ENCODE measurements at regions not wholly inside any gene's neighbourhood (a gene's known extent, or its start where the extent isn't known, plus 50 kb on each side); places are given as distances from the start of the nearest gene placed in this dataset.

DNA sequence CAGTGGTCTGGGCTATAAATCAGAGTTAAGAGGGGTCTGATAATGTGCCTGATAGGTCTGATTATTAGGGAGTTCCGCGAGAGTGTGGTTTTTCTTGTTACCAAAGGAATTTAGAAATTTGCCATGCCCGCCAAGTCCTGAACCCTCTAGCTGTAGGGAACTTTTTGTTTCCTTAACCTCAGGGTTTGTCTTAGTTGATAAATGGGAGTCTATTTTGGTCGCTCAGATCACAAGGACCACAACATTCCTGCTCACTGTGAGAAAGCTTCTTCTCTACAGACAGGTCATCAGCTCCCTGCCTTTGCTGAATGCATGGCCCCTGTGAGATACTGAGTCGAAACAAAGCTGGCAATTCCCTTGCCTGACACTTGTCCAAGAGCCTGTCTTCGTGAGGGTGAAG, 497.8 kb downstream of the HS3ST4 start:
- H3K9me3 Mint-ChIP-seq, result no peaks in the 10 kb centered on the region
- no peak overlapping the region for H3K27ac Mint-ChIP-seq
- Histone ChIP-seq H3K4me3 (no peak overlapping the region), H3K9ac (no peak overlapping the region), H3K36me3 (no peaks in the 10 kb centered on the region), H3K27me3 (no peaks in the 10 kb centered on the region), H2AFZ (replicated peaks) (peak overlapping the region; percentile 43), H3K4me1 (peaks cover 7% of the 10 kb centered on the region), H3K4me2 (no peak overlapping the region), H3F3A (ENCODE audit: low read depth) (peaks cover 8% of the 10 kb centered on the region), H3K9me3 (ENCODE audit: low read depth) (no peaks in the 10 kb centered on the region), H3K79me2 (ENCODE audit: low read depth) (no peaks in the 10 kb centered on the region), H4K20me1 (ENCODE audit: low read depth) (no peaks in the 10 kb centered on the region), H3K27ac (no peak overlapping the region)
- H3K4me1 Mint-ChIP-seq, result peaks cover 3% of the 10 kb centered on the region
- DNase-seq (ENCODE audit: low spot score), result no peak
- no peaks in the 10 kb centered on the region for H3K27me3 Mint-ChIP-seq (ENCODE audit: insufficient read depth, low read depth)
- TF ChIP-seq EZH2 (IDR thresholded peaks at IDR 0.05), result no peak
- TF ChIP-seq, protein P1, sequence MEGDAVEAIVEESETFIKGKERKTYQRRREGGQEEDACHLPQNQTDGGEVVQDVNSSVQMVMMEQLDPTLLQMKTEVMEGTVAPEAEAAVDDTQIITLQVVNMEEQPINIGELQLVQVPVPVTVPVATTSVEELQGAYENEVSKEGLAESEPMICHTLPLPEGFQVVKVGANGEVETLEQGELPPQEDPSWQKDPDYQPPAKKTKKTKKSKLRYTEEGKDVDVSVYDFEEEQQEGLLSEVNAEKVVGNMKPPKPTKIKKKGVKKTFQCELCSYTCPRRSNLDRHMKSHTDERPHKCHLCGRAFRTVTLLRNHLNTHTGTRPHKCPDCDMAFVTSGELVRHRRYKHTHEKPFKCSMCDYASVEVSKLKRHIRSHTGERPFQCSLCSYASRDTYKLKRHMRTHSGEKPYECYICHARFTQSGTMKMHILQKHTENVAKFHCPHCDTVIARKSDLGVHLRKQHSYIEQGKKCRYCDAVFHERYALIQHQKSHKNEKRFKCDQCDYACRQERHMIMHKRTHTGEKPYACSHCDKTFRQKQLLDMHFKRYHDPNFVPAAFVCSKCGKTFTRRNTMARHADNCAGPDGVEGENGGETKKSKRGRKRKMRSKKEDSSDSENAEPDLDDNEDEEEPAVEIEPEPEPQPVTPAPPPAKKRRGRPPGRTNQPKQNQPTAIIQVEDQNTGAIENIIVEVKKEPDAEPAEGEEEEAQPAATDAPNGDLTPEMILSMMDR (IDR thresholded peaks at IDR 0.05), result no peak
- no peak for TF ChIP-seq EZH2phosphoT487 (IDR thresholded peaks at IDR 0.05)
- H3K36me3 Mint-ChIP-seq, result peaks cover 2% of the 10 kb centered on the region
- no peak overlapping the region for H3K4me3 Mint-ChIP-seq

- Histone ChIP-seq H3K9ac (no peak overlapping the region), H3K27me3 (no peaks in the 10 kb centered on the region), H3K27ac (no peak overlapping the region), H4K20me1 (ENCODE audit: low read depth) (no peaks in the 10 kb centered on the region), H3K4me1 (peaks cover 5% of the 10 kb centered on the region), H3K36me3 (no peaks in the 10 kb centered on the region), H3F3A (ENCODE audit: low read depth) (peaks cover 8% of the 10 kb centered on the region), H3K4me2 (no peak overlapping the region), H3K4me3 (no peak overlapping the region), H3K79me2 (ENCODE audit: low read depth) (no peaks in the 10 kb centered on the region), H2AFZ (replicated peaks) (no peak overlapping the region), H3K9me3 (ENCODE audit: low read depth) (no peaks in the 10 kb centered on the region)
- no peak overlapping the region for H3K27ac Mint-ChIP-seq
- peaks cover 21% of the 10 kb centered on the region for H3K4me1 Mint-ChIP-seq
- no peak for DNase-seq (ENCODE audit: low spot score)
- peaks cover 3% of the 10 kb centered on the region for H3K27me3 Mint-ChIP-seq (ENCODE audit: insufficient read depth, low read depth)
- H3K9me3 Mint-ChIP-seq, result no peaks in the 10 kb centered on the region
- TF ChIP-seq, protein P1 (IDR thresholded peaks at IDR 0.05), result no peak
- TF ChIP-seq EZH2 (IDR thresholded peaks at IDR 0.05) (no peak), EZH2phosphoT487 (IDR thresholded peaks at IDR 0.05) (no peak)
- no peak overlapping the region for H3K4me3 Mint-ChIP-seq
- H3K36me3 Mint-ChIP-seq, result no peaks in the 10 kb centered on the region
These were observed 502.8 kb downstream of the HS3ST4 start for GRCh38 chr16:26194526-26194925.

DNA sequence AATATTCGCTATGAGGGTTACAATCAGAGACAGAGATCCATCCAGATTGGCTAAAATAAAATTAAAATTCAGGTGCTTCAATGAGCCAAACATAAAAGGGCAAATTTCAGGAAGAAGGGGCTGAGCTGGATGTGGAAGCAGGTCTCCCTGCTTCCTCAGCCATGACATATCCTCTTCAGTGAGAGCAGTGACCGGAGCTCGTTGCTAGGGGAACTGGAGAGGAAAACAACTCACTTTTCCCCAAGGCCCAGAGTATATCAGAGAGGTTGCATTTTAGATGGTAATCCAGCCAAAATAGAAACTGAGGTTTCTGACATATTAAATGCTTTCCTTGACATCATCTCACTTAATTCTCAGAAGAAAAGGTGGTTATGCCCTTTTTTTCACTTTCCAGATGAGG, 503.5 kb downstream of the HS3ST4 start:
- no peaks in the 10 kb centered on the region for H3K36me3 ChIP-seq
- Mint-ChIP-seq H3K27ac (peak overlapping the region; percentile 30), H3K36me3 (no peaks in the 10 kb centered on the region), H3K4me3 (no peak overlapping the region), H3K4me1 (peaks cover 21% of the 10 kb centered on the region), H3K27me3 (ENCODE audit: insufficient read depth, low read depth) (peaks cover 3% of the 10 kb centered on the region), H3K9me3 (no peaks in the 10 kb centered on the region)
- H3K9me3 ChIP-seq (ENCODE audit: low read depth), result no peaks in the 10 kb centered on the region
- H3F3A ChIP-seq (ENCODE audit: low read depth), result peaks cover 8% of the 10 kb centered on the region
- H2AFZ ChIP-seq (replicated peaks), result no peak overlapping the region
- no peak overlapping the region for H3K27ac ChIP-seq
- H3K4me2 ChIP-seq, result no peak overlapping the region
- no peak for TF ChIP-seq EZH2 (IDR thresholded peaks at IDR 0.05)
- TF ChIP-seq, protein P1 (IDR thresholded peaks at IDR 0.05), result no peak
- TF ChIP-seq EZH2phosphoT487 (IDR thresholded peaks at IDR 0.05), result no peak
- no peak overlapping the region for H3K4me3 ChIP-seq
- no peaks in the 10 kb centered on the region for H3K27me3 ChIP-seq
- no peaks in the 10 kb centered on the region for H3K79me2 ChIP-seq (ENCODE audit: low read depth)
- no peak overlapping the region for H3K9ac ChIP-seq
- no peaks in the 10 kb centered on the region for H3K4me1 ChIP-seq
- no peak for DNase-seq (ENCODE audit: low spot score)
- H4K20me1 ChIP-seq (ENCODE audit: low read depth), result no peaks in the 10 kb centered on the region
